ENCODE measurements at regions not wholly inside any gene's neighbourhood (a gene's known extent, or its start where the extent isn't known, plus 50 kb on each side); places are given as distances from the start of the nearest gene placed in this dataset.

- TF ChIP-seq ZNF462 (CRISPR knock-in tag; IDR thresholded peaks at IDR 0.05) (no peak), NANOG (IDR thresholded peaks at IDR 0.05; ENCODE audit: borderline replicate concordance) (no peak), CREB1 (CRISPR knock-in tag; IDR thresholded peaks at IDR 0.05; ENCODE audit: low read depth) (no peak), POLR2AphosphoS5 (IDR thresholded peaks at IDR 0.05; ENCODE audit: low read depth) (no peak), STAT1 (IDR thresholded peaks at IDR 0.05; ENCODE audit: unreplicated experiment) (no peak)
Observed at GRCh38 chr4:17273047-17273446, 238.8 kb downstream of the QDPR start (continued).

- Mint-ChIP-seq H3K36me3 (ENCODE audit: low read depth) (no peaks in the 10 kb centered on the region), H3K4me1 (no peaks in the 10 kb centered on the region), H3K27ac (no peak overlapping the region), H3K4me3 (no peak overlapping the region), H3K9me3 (no peaks in the 10 kb centered on the region), H3K27me3 (ENCODE audit: insufficient read depth, low read depth, poor library complexity) (peaks cover 6% of the 10 kb centered on the region)
- Histone ChIP-seq H3F3A (replicated peaks; ENCODE audit: low read depth) (no peaks in the 10 kb centered on the region), H3K36me3 (ENCODE audit: insufficient read depth) (no peaks in the 10 kb centered on the region), H3K27ac (ENCODE audit: low read depth) (no peak overlapping the region), H3K4me1 (ENCODE audit: insufficient read depth) (no peaks in the 10 kb centered on the region), H2AFZ (no peak overlapping the region), H3K4me3 (no peak overlapping the region), H3K4me2 (no peak overlapping the region), H3K27me3 (ENCODE audit: insufficient read depth) (no peaks in the 10 kb centered on the region), H3K9me2 (ENCODE audit: insufficient read depth) (peaks cover 7% of the 10 kb centered on the region; the same call in 1 of the 2 replicates), H4K20me1 (replicated peaks; ENCODE audit: insufficient read depth) (no peaks in the 10 kb centered on the region), H3K79me2 (replicated peaks; ENCODE audit: insufficient read depth) (no peaks in the 10 kb centered on the region)
- ATAC-seq (no peak), DNase-seq (ENCODE audit: low spot score) (no peak)
- TF ChIP-seq POLR2AphosphoS5 (IDR thresholded peaks at IDR 0.05; ENCODE audit: low read depth) = no peak
- no peak for TF ChIP-seq REST (IDR thresholded peaks at IDR 0.05; ENCODE audit: unreplicated experiment)
- no peak for TF ChIP-seq ZNF331 (CRISPR knock-in tag; IDR thresholded peaks at IDR 0.05; ENCODE audit: low read depth)
- no peak for TF ChIP-seq STAT1 (IDR thresholded peaks at IDR 0.05; ENCODE audit: unreplicated experiment)
- no peak for TF ChIP-seq NANOG (IDR thresholded peaks at IDR 0.05; ENCODE audit: borderline replicate concordance)
- no peak for TF ChIP-seq EZH2phosphoT487 (IDR thresholded peaks at IDR 0.05; ENCODE audit: unreplicated experiment)
- no peak for TF ChIP-seq JUNB (IDR thresholded peaks at IDR 0.05; ENCODE audit: unreplicated experiment)
- TF ChIP-seq ZNF114 (CRISPR knock-in tag; IDR thresholded peaks at IDR 0.05) = no peak
- TF ChIP-seq CREB1 (CRISPR knock-in tag; IDR thresholded peaks at IDR 0.05; ENCODE audit: low read depth) = no peak
Observed at GRCh38 chr4:17272154-17272553, 239.7 kb downstream of the QDPR start.

All from GM23338 (cell line).